Central memory CD8-positive, alpha-beta T cell (primary cell): ENCODE measurements at regions not wholly inside any gene's neighbourhood (a gene's known extent, or its start where the extent isn't known, plus 50 kb on each side); places are given as distances from the start of the nearest gene placed in this dataset.

Experiments
- ATAC-seq: fragments of 150-1000 bp; cut with Tn5 transposase; replicated peaks from 2 replicates; pipeline ENCODE4 v1.10.0; 2022; ENCODE audit warnings: mild to moderate bottlenecking, moderate FRiP score, moderate number of reproducible peaks; ENCODE audit not compliant: poor library complexity, severe bottlenecking; ENCODE audit errors: extremely low read depth
- DNase-seq, 2 donors: peaks; one replicate each; pipeline ENCODE4 v3.0.0; 2021; ENCODE audit warnings: low spot score in 2 of 2
- H3K27ac Mint-ChIP-seq: one replicate; pipeline ENCODE4 v1.8.0; 2022; ENCODE audit warnings: low read depth, mild to moderate bottlenecking, moderate library complexity, mixed read lengths
- H3K27me3 Mint-ChIP-seq: one replicate; pipeline ENCODE4 v1.8.0; 2022; ENCODE audit warnings: mixed read lengths
- H3K36me3 Mint-ChIP-seq: one replicate; pipeline ENCODE4 v1.8.0; 2022; ENCODE audit warnings: mild to moderate bottlenecking, moderate library complexity, mixed read lengths; ENCODE audit not compliant: insufficient read depth
- H3K4me1 Mint-ChIP-seq: one replicate; pipeline ENCODE4 v1.8.0; 2022; ENCODE audit warnings: mixed read lengths
- H3K4me3 Mint-ChIP-seq: one replicate; pipeline ENCODE4 v1.8.0; 2022; ENCODE audit warnings: mild to moderate bottlenecking, moderate library complexity, mixed read lengths
- H3K9me3 Mint-ChIP-seq: one replicate; pipeline ENCODE4 v1.8.0; 2022; ENCODE audit warnings: mixed read lengths

DNA sequence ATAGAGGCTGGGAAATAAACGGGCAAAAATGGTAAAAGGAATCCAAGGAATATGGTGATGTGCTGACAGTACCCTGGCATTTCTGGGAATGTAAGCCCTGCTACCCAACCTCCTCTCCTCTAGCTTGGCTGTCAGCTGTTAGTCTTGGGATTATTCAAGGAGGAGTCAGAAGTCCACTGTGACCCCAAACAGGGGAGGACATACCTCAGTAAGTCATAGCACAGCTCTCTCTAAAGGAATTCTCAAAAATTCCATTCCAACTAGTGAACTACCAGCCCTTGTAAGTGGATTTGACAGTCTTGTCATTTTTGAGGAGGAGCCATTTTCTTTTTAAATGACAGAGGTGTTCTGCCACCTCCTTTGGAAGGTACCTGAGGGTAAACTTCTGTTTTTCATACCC, 207.5 kb downstream of the PDCD6IP start:
- Mint-ChIP-seq H3K9me3 (no peaks in the 10 kb centered on the region), H3K27me3 (no peaks in the 10 kb centered on the region), H3K4me3 (no peak overlapping the region), H3K36me3 (no peaks in the 10 kb centered on the region), H3K27ac (no peak overlapping the region), H3K4me1 (no peaks in the 10 kb centered on the region)
- no peak for DNase-seq
- ATAC-seq, result no peak

- Mint-ChIP-seq H3K4me3 (no peak overlapping the region), H3K4me1 (no peaks in the 10 kb centered on the region), H3K36me3 (no peaks in the 10 kb centered on the region), H3K9me3 (no peaks in the 10 kb centered on the region), H3K27ac (no peak overlapping the region), H3K27me3 (no peaks in the 10 kb centered on the region)
- DNase-seq, result no peak
- ATAC-seq, result no peak
Observed at GRCh38 chr3:34008191-34008590, 209.8 kb downstream of the PDCD6IP start.

- H3K4me1 Mint-ChIP-seq, result no peaks in the 10 kb centered on the region
- H3K27ac Mint-ChIP-seq, result no peak overlapping the region
- H3K9me3 Mint-ChIP-seq, result no peaks in the 10 kb centered on the region
- H3K27me3 Mint-ChIP-seq, result no peaks in the 10 kb centered on the region
- no peaks in the 10 kb centered on the region for H3K36me3 Mint-ChIP-seq
- ATAC-seq (no peak), DNase-seq (no peak)
- H3K4me3 Mint-ChIP-seq, result no peak overlapping the region
Observed at GRCh38 chr3:34008836-34009809, 210.7 kb downstream of the PDCD6IP start.

- Mint-ChIP-seq H3K4me3 (no peak overlapping the region), H3K27ac (no peak overlapping the region), H3K27me3 (no peaks in the 10 kb centered on the region), H3K9me3 (no peaks in the 10 kb centered on the region), H3K4me1 (no peaks in the 10 kb centered on the region), H3K36me3 (no peaks in the 10 kb centered on the region)
- no peak for ATAC-seq
- DNase-seq, result no peak
Observed at GRCh38 chr3:34011171-34012101, 213.0 kb downstream of the PDCD6IP start.

- no peak overlapping the region for H3K27ac Mint-ChIP-seq
- peaks cover 6% of the 10 kb centered on the region for H3K4me1 Mint-ChIP-seq
- no peaks in the 10 kb centered on the region for H3K36me3 Mint-ChIP-seq
- no peaks in the 10 kb centered on the region for H3K9me3 Mint-ChIP-seq
- H3K4me3 Mint-ChIP-seq, result no peak overlapping the region
- DNase-seq (no peak), ATAC-seq (no peak)
- H3K27me3 Mint-ChIP-seq, result no peaks in the 10 kb centered on the region
Observed at GRCh38 chr3:34012102-34012461, 213.7 kb downstream of the PDCD6IP start.

DNA sequence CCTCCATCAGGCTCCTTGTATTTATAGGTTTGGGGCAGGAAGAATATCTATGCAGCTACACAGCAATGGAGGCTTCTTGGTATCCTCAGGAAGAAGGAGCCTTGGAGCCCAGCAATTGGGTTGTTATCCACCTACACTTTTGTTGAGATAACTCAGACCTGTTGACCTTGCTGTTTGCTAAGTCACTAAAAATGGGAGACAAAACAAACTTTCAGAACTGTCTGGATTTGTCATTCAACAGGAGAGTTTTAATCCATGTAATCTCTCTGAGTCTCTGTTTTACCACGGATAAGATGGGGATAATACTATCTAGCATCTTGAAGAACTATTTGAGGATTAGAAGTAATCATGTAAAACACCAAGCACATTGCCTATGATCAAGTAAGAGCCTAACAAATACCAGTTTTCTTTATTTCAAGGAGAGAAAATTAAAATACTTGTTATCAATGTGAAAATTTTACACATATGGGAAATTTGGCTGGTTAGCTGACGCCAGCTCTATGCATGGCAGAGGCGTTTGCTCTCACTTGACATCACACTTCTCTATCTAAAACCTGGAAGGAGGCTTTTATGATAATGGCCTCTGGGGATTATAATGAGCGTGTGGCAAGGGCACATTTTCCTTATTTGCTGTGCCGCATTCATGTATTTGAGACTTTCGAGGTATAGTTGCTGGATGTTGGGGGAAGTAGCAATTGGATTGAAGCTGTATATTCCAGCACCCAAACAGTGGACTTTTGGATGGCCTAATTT, 215.6 kb downstream of the PDCD6IP start:
- peaks cover 23% of the 10 kb centered on the region for H3K4me1 Mint-ChIP-seq
- DNase-seq, result no peak
- H3K9me3 Mint-ChIP-seq, result no peaks in the 10 kb centered on the region
- H3K36me3 Mint-ChIP-seq, result no peaks in the 10 kb centered on the region
- no peak overlapping the region for H3K27ac Mint-ChIP-seq
- ATAC-seq, result no peak
- H3K27me3 Mint-ChIP-seq, result no peaks in the 10 kb centered on the region
- no peak overlapping the region for H3K4me3 Mint-ChIP-seq

- no peak overlapping the region for H3K4me3 Mint-ChIP-seq
Observed at GRCh38 chr3:34015204-34016142, 217.0 kb downstream of the PDCD6IP start.

GRCh38 chr3:34016925-34017587, 218.6 kb downstream of the PDCD6IP start:
- no peaks in the 10 kb centered on the region for H3K36me3 Mint-ChIP-seq
- H3K4me1 Mint-ChIP-seq, result peaks cover 32% of the 10 kb centered on the region
- H3K9me3 Mint-ChIP-seq, result no peaks in the 10 kb centered on the region
- peak in 1 of 2 donors; percentile 15 for DNase-seq
- peak overlapping the region; percentile 45 for H3K4me3 Mint-ChIP-seq
- peak overlapping the region; percentile 39 for H3K27ac Mint-ChIP-seq
- peak; percentile 76 for ATAC-seq
- no peaks in the 10 kb centered on the region for H3K27me3 Mint-ChIP-seq

More at GRCh38 chr3:34015204-34016142, 217.0 kb downstream of the PDCD6IP start:
- peaks cover 32% of the 10 kb centered on the region for H3K4me1 Mint-ChIP-seq
- no peak overlapping the region for H3K27ac Mint-ChIP-seq
- no peak for DNase-seq
- no peaks in the 10 kb centered on the region for H3K36me3 Mint-ChIP-seq
- H3K27me3 Mint-ChIP-seq, result no peaks in the 10 kb centered on the region
- no peak for ATAC-seq
- H3K9me3 Mint-ChIP-seq, result no peaks in the 10 kb centered on the region

DNA sequence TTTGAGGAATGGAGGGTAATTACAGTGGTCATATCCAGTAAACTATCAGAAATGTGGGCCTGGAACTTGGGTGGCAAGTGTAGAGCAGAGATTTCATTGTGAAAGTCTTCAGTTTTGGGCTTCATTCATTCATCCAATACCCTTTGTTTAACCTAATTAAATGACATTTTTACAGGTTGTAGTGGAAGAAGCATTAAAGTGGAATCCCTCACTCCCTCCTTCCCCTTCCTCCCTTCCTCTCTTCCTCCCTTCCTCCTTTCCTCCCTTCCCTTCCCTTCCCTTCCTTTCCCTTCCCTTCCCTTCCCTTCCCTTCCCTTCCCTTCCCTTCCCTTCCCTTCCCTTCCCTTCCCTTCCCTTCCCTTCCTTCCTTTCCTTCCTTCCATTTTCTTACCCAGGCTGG, 219.3 kb downstream of the PDCD6IP start:
- H3K4me1 Mint-ChIP-seq, result peaks cover 32% of the 10 kb centered on the region
- H3K27me3 Mint-ChIP-seq, result no peaks in the 10 kb centered on the region
- H3K27ac Mint-ChIP-seq, result peak overlapping the region; percentile 39
- ATAC-seq, result no peak
- H3K4me3 Mint-ChIP-seq, result peak overlapping the region; percentile 45
- no peak for DNase-seq
- no peaks in the 10 kb centered on the region for H3K36me3 Mint-ChIP-seq
- H3K9me3 Mint-ChIP-seq, result no peaks in the 10 kb centered on the region

DNA sequence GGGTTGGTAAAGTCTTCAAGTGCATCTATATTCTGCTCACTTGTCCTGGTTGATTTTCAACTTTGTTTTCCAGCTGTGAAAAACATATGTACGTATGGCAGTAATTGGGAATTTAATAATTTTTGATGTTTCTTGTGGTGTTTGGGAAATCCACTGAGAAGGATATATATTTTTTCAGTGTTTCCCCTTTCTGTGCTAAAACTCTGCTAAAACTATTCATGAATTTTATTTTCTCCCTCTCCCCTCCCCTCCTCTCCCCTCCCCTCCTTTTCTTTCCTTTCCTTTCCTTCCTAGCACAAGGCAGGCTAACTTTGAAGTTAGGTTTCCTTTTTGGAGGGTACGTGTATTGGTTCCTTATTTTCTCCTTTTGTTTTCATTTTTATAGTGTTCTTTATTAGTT, 220.7 kb downstream of the PDCD6IP start:
- Mint-ChIP-seq H3K9me3 (no peaks in the 10 kb centered on the region), H3K36me3 (no peaks in the 10 kb centered on the region), H3K27me3 (no peaks in the 10 kb centered on the region), H3K4me1 (peaks cover 32% of the 10 kb centered on the region), H3K27ac (no peak overlapping the region), H3K4me3 (no peak overlapping the region)
- no peak for DNase-seq
- ATAC-seq, result no peak

GRCh38 chr3:34020170-34020569, 221.7 kb downstream of the PDCD6IP start:
- Mint-ChIP-seq H3K4me1 (peaks cover 32% of the 10 kb centered on the region), H3K4me3 (no peak overlapping the region), H3K9me3 (no peaks in the 10 kb centered on the region), H3K27ac (no peak overlapping the region), H3K27me3 (no peaks in the 10 kb centered on the region), H3K36me3 (no peaks in the 10 kb centered on the region)
- DNase-seq, result no peak
- no peak for ATAC-seq
